HCT116 (cell line): ENCODE measurements at regions not wholly inside any gene's neighbourhood (a gene's known extent, or its start where the extent isn't known, plus 50 kb on each side); places are given as distances from the start of the nearest gene placed in this dataset.

Source experiments
- ATAC-seq: fragments of 200-7000 bp; cut with Tn5 transposase; 2 replicates; pipeline ENCODE4 v1.9.1; 2020; ENCODE audit warnings: mild to moderate bottlenecking, moderate library complexity
- BruUV-seq: library from RNA; stranded (reverse); fragments of 400-500 nt; replicated peaks from 2 replicates; lab custom pipeline; 2021; lab: Mats Ljungman, UMichigan
- CTCF ChIA-PET: fragments of 300-600 bp; sonication (Branson Sonifier 250); formaldehyde crosslinking; loops from one replicate; lab custom pipeline; 2021; ENCODE audit warnings: antibody characterized with exemption; lab: Charles Lee
- POLR2A ChIA-PET: fragments of 300-600, 350-600 bp; sonication (Branson Sonifier 250); formaldehyde crosslinking; loops from one replicate; lab custom pipeline; 2021; ENCODE audit warnings: antibody characterized with exemption; lab: Charles Lee
- RAD21 ChIA-PET, 2 experiments: fragments of 300-600 bp; sonication (Branson Sonifier 250); formaldehyde crosslinking; loops; one replicate each; lab custom pipeline; 2023; ENCODE audit warnings: low total read pairs in 2 of 2; ENCODE audit not compliant: uncharacterized antibody in 2 of 2, unreplicated experiment in 2 of 2, low non-redundant PET in 1 of 2; lab: Charles Lee
- DNase-seq: peaks from one replicate; pipeline ENCODE4 v3.0.0-alpha.2; 2010; ENCODE audit warnings: low read depth, low spot score
- H2AFZ ChIP-seq: fragments of 200-600 bp; shearing (Covaris generic), sonication (generic); 2 replicates; pipeline ENCODE4 v1.6.1; 2017; ENCODE audit warnings: low read depth, mixed run types, mixed read lengths, antibody characterized with exemption, low read length; ENCODE audit not compliant: poor library complexity, severe bottlenecking
- H3K27ac ChIP-seq: 2 replicates; pipeline ENCODE4 v1.5.1; 2012; ENCODE audit warnings: low read depth, low read length
- H3K27me3 ChIP-seq: fragments of 200-600 bp; sonication (generic); 2 replicates; pipeline ENCODE4 v1.6.1; 2016; ENCODE audit warnings: mixed run types, low read length, mixed read lengths; ENCODE audit not compliant: insufficient read depth
- H3K36me3 ChIP-seq, 2 experiments: fragments of 200-500 bp in 1 of 2; fragments of 200-600 bp in 1 of 2; sonication (Bioruptor generic) in 1 of 2; sonication (generic) in 1 of 2; 2 replicates each; pipeline versions ENCODE4 v1.5.1 to v1.6.1; 2014 to 2016; ENCODE audit warnings: low read length in 2 of 2, inconsistent platforms in 1 of 2, mixed read lengths in 1 of 2, mixed run types in 1 of 2; ENCODE audit not compliant: insufficient read depth in 2 of 2, control insufficient read depth in 1 of 2
- H3K4me1 ChIP-seq, 2 experiments: fragments of 200-600 bp in 1 of 2; sonication (generic) in 1 of 2; 2 replicates each; pipeline versions ENCODE4 v1.5.1 to v1.6.1; 2012 to 2017; ENCODE audit warnings: low read length in 2 of 2, inconsistent platforms in 1 of 2, mild to moderate bottlenecking in 1 of 2, mixed read lengths in 1 of 2, mixed run types in 1 of 2, moderate library complexity in 1 of 2; ENCODE audit not compliant: insufficient read depth in 2 of 2, control insufficient read depth in 1 of 2
- H3K4me2 ChIP-seq: fragments of 200-600 bp; sonication (generic); 2 replicates; pipeline ENCODE4 v1.6.1; 2017; ENCODE audit warnings: mixed run types, low read length, mixed read lengths
- H3K4me3 ChIP-seq, 2 experiments: fragments of 200-600 bp in 1 of 2; sonication (generic) in 1 of 2; replicated peaks in 1 of 2; 2 replicates each; pipeline ENCODE4 v1.5.1; 2011 to 2016; ENCODE audit warnings: low read length in 2 of 2, control low read depth in 1 of 2, low read depth in 1 of 2, mild to moderate bottlenecking in 1 of 2, mixed read lengths in 1 of 2, mixed run types in 1 of 2
- H3K79me2 ChIP-seq: fragments of 200-600 bp; sonication (generic); 2 replicates; pipeline ENCODE4 v1.6.1; 2017; ENCODE audit warnings: mild to moderate bottlenecking, mixed run types, low read length, moderate library complexity, mixed read lengths; ENCODE audit not compliant: insufficient read depth
- H3K9ac ChIP-seq: fragments of 200-600 bp; sonication (generic); 2 replicates; pipeline ENCODE4 v1.6.1; 2016; ENCODE audit warnings: low read length, mixed read lengths
- H3K9me2 ChIP-seq: fragments of 200-600 bp; sonication (generic), shearing (Covaris generic); 2 replicates; pipeline ENCODE4 v1.6.1; 2017; ENCODE audit warnings: mixed run types, mild to moderate bottlenecking, moderate library complexity; ENCODE audit not compliant: insufficient read depth
- H3K9me3 ChIP-seq, 2 experiments: fragments of 200-500 bp in 1 of 2; fragments of 200-600 bp in 1 of 2; sonication (Bioruptor generic) in 1 of 2; sonication (generic) in 1 of 2; 2 replicates each; pipeline ENCODE4 v1.6.1; 2014 to 2017; ENCODE audit warnings: low read length in 2 of 2, mixed read lengths in 2 of 2, inconsistent platforms in 1 of 2, low read depth in 1 of 2, mild to moderate bottlenecking in 1 of 2, mixed run types in 1 of 2, moderate library complexity in 1 of 2; ENCODE audit not compliant: control insufficient read depth in 1 of 2, insufficient read depth in 1 of 2
- H4K20me1 ChIP-seq: fragments of 200-600 bp; sonication (generic), shearing (Covaris generic); 2 replicates; pipeline ENCODE4 v1.6.1; 2017; ENCODE audit warnings: mixed run types, mild to moderate bottlenecking, moderate library complexity; ENCODE audit not compliant: insufficient read depth
- JUND ChIP-seq: IDR thresholded peaks from 2 replicates; pipeline ENCODE4 v1.6.1; 2012
- SP1 ChIP-seq: IDR thresholded peaks from 2 replicates; pipeline ENCODE4 v1.6.1; 2012; ENCODE audit warnings: low read depth
- YY1 ChIP-seq: IDR thresholded peaks from 2 replicates; pipeline ENCODE4 v1.6.1; 2011; ENCODE audit warnings: low read length, low read depth, moderate library complexity, mild to moderate bottlenecking; ENCODE audit not compliant: insufficient replicate concordance; ENCODE audit errors: extremely low read depth
- ZBTB33 ChIP-seq: IDR thresholded peaks from 2 replicates; pipeline ENCODE4 v1.6.1; 2011; ENCODE audit warnings: mild to moderate bottlenecking, low read length, moderate library complexity; ENCODE audit not compliant: insufficient replicate concordance; ENCODE audit errors: extremely low read depth
- intact Hi-C: fragments of 100-400 bp; cut with micrococcal nuclease; formaldehyde crosslinking; loops from 2 replicates; pipeline ENCODE4 v1.10.0; 2022
- TF ChIP-seq, protein P1 (sequence below): IDR thresholded peaks from 2 replicates; pipeline ENCODE4 v1.6.1; 2012; ENCODE audit warnings: low read depth

- ChIA-PET CTCF (interaction anchor here (0.7 kb wide), 1 partner anchor 837 kb away, joined by 3 read pairs; no protein-coding TSS in a partner anchor), POLR2A (no interaction called here), RAD21 (no interaction called here)
- Histone ChIP-seq H3K4me3 (no peak overlapping the region), H3K4me1 (0 out of 4 replicates have a peak, but pooled peaks cover 0 to under 1% of the 10 kb centered on the region in 2 experiments), H3K36me3 (no peaks in the 10 kb centered on the region), H3K9me2 (no peaks in the 10 kb centered on the region), H3K9ac (no peak overlapping the region), H2AFZ (no peak overlapping the region), H3K9me3 (peaks cover 0 to 8% of the 10 kb centered on the region in 2 experiments; a peak in 1 of 4 replicates), H3K27me3 (no peaks in the 10 kb centered on the region), H3K27ac (no peak overlapping the region), H3K79me2 (no peaks in the 10 kb centered on the region), H4K20me1 (no peaks in the 10 kb centered on the region), H3K4me2 (no peak overlapping the region)
- no peak for DNase-seq
- ATAC-seq, result no peak
- no TSS peak for BruUV-seq
- TF ChIP-seq ZBTB33, result no peak
- TF ChIP-seq, protein P1, sequence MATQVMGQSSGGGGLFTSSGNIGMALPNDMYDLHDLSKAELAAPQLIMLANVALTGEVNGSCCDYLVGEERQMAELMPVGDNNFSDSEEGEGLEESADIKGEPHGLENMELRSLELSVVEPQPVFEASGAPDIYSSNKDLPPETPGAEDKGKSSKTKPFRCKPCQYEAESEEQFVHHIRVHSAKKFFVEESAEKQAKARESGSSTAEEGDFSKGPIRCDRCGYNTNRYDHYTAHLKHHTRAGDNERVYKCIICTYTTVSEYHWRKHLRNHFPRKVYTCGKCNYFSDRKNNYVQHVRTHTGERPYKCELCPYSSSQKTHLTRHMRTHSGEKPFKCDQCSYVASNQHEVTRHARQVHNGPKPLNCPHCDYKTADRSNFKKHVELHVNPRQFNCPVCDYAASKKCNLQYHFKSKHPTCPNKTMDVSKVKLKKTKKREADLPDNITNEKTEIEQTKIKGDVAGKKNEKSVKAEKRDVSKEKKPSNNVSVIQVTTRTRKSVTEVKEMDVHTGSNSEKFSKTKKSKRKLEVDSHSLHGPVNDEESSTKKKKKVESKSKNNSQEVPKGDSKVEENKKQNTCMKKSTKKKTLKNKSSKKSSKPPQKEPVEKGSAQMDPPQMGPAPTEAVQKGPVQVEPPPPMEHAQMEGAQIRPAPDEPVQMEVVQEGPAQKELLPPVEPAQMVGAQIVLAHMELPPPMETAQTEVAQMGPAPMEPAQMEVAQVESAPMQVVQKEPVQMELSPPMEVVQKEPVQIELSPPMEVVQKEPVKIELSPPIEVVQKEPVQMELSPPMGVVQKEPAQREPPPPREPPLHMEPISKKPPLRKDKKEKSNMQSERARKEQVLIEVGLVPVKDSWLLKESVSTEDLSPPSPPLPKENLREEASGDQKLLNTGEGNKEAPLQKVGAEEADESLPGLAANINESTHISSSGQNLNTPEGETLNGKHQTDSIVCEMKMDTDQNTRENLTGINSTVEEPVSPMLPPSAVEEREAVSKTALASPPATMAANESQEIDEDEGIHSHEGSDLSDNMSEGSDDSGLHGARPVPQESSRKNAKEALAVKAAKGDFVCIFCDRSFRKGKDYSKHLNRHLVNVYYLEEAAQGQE, result no peak
- TF ChIP-seq YY1, result no peak
- no peak for TF ChIP-seq JUND
- no peak for TF ChIP-seq SP1
- intact Hi-C loops, result no loop called here
These were observed 61.6 kb upstream of the MED13L start for GRCh38 chr12:116339062-116339461.
